Esophagus muscularis mucosa (tissue), 4 donors: ENCODE measurements at regions not wholly inside any gene's neighbourhood (a gene's known extent, or its start where the extent isn't known, plus 50 kb on each side); places are given as distances from the start of the nearest gene placed in this dataset.

ENCODE experiments used
- DNase-seq: peaks from one replicate; pipeline ENCODE4 v3.0.0-alpha.2; 2017; ENCODE audit errors: extremely low spot score
- H3K27ac ChIP-seq, 4 donors: fragments of 200-600 bp; sonication (generic); replicated peaks in 1 of 4; 1 replicate in 3 of 4; 2 replicates in 1 of 4; pipeline ENCODE4 v1.5.1; 2016 to 2019; ENCODE audit warnings: mild to moderate bottlenecking in 1 of 4
- H3K27me3 ChIP-seq, 4 donors: fragments of 200-600 bp; sonication (generic); one replicate each; pipeline versions ENCODE4 v1.5.1 to v1.6.0; 2016 to 2019
- H3K36me3 ChIP-seq, 4 donors: fragments of 200-600 bp; sonication (generic); one replicate each; pipeline ENCODE4 v1.5.1; 2016 to 2019
- H3K4me1 ChIP-seq, 4 donors: fragments of 200-600 bp; sonication (generic); one replicate each; pipeline ENCODE4 v1.5.1; 2016 to 2019
- H3K4me3 ChIP-seq, 4 donors: fragments of 200-600 bp; sonication (generic); 1 replicate in 2 of 4; 2 replicates in 2 of 4; pipeline ENCODE4 v1.5.1; 2016 to 2019; ENCODE audit warnings: mild to moderate bottlenecking in 4 of 4, moderate library complexity in 1 of 4
- H3K9me3 ChIP-seq, 4 donors: fragments of 200-600 bp; sonication (generic); 1 replicate in 3 of 4; 2 replicates in 1 of 4; pipeline ENCODE4 v1.5.1; 2016 to 2019
- EP300 ChIP-seq: sonication (generic); formaldehyde crosslinking; IDR thresholded peaks from one replicate; pipeline ENCODE4 v1.6.1; 2017; ENCODE audit warnings: antibody characterized with exemption
- POLR2A ChIP-seq: fragments of 450-650 bp; IDR thresholded peaks from one replicate; pipeline ENCODE4 v1.6.1; 2017; ENCODE audit warnings: antibody characterized with exemption, moderate library complexity, mild to moderate bottlenecking, low read depth
- POLR2AphosphoS5 ChIP-seq, 2 donors: sonication (generic); formaldehyde crosslinking; IDR thresholded peaks; one replicate each; pipeline ENCODE4 v1.6.1; 2017; ENCODE audit warnings: antibody characterized with exemption in 2 of 2
- WGBS: methylation state at CpG from one replicate; pipeline ENCODE4 v1.1.5; 2018; 5-methylcytosine and 5-hydroxymethylcytosine counted together
- intact Hi-C: fragments of 100-400 bp; cut with DNase I; formaldehyde crosslinking; loops from one replicate; pipeline ENCODE4 v1.15.1; 2023
- TF ChIP-seq, protein P1 (sequence below), 3 experiments: fragments of 200-600 bp in 2 of 3; fragments of 450-650 bp in 1 of 3; sonication (generic) in 2 of 3; IDR thresholded peaks; one replicate each; pipeline ENCODE4 v1.5.1; 2017 to 2019; ENCODE audit warnings: antibody characterized with exemption in 3 of 3, mild to moderate bottlenecking in 2 of 3, moderate library complexity in 1 of 3

DNA sequence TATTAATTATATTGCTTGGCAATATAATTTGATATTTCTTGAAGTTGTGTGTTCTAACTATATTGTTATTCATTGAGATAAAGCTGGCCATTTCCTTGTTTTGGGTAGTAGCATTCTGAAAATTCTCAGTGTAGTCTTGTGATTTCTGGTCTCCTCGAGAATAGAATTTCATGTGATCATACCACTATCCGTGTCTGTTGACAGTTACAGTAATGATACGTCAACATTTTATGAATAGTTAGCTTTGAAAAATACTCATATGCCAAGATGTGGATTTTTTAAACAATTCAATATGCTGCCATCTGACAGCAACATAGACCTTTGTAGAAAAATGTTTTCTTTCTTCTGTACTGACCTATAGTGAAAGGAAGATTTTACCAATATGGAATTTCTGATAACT lies 723.7 kb upstream of the SLC35B3 start:
- 77% methylated on average over 3 of the region's 3 CpGs for WGBS
- no peak for TF ChIP-seq POLR2A
- TF ChIP-seq, protein P1, sequence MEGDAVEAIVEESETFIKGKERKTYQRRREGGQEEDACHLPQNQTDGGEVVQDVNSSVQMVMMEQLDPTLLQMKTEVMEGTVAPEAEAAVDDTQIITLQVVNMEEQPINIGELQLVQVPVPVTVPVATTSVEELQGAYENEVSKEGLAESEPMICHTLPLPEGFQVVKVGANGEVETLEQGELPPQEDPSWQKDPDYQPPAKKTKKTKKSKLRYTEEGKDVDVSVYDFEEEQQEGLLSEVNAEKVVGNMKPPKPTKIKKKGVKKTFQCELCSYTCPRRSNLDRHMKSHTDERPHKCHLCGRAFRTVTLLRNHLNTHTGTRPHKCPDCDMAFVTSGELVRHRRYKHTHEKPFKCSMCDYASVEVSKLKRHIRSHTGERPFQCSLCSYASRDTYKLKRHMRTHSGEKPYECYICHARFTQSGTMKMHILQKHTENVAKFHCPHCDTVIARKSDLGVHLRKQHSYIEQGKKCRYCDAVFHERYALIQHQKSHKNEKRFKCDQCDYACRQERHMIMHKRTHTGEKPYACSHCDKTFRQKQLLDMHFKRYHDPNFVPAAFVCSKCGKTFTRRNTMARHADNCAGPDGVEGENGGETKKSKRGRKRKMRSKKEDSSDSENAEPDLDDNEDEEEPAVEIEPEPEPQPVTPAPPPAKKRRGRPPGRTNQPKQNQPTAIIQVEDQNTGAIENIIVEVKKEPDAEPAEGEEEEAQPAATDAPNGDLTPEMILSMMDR (IDR thresholded peaks at IDR 0.05) = no peak
- TF ChIP-seq EP300 = no peak
- no peak for TF ChIP-seq POLR2AphosphoS5 (IDR thresholded peaks at IDR 0.05)

DNA sequence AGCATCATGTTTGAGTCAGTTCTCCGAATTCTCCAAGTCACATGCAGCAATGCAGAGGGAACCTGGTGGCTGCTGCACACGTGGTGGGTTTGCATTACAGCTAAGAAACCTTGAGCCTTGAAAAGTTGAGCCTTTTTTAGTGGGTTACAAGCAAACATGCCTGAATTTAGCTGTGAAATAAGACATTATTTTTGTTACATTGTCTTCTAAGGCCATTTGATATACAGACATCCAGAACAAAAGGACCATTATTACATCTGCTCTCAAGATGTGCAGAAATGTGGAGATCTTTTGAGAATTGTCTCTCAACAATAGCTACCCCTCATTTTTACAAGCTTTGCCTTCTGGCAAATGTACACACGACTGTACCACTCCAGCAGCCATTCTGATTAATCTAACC lies 720.5 kb upstream of the SLC35B3 start:
- Histone ChIP-seq H3K27me3 (no peaks in the 10 kb centered on the region), H3K4me3 (no peak overlapping the region), H3K9me3 (no peaks in the 10 kb centered on the region), H3K27ac (no peak overlapping the region), H3K36me3 (no peaks in the 10 kb centered on the region), H3K4me1 (no peaks in the 10 kb centered on the region)
- intact Hi-C loops = no loop called here
- 65% methylated on average over 3 of the region's 3 CpGs for WGBS
- no peak for TF ChIP-seq POLR2AphosphoS5 (IDR thresholded peaks at IDR 0.05)
- DNase-seq = no peak

More for the DNA sequence above, 723.7 kb upstream of the SLC35B3 start:
- no peak for DNase-seq
- peaks cover 0 to 9% (median 7%) of the 10 kb centered on the region in 4 donors for H3K9me3 ChIP-seq
- intact Hi-C loops = no loop called here
- H3K27ac ChIP-seq = no peak overlapping the region
- no peaks in the 10 kb centered on the region for H3K27me3 ChIP-seq
- no peak overlapping the region for H3K4me3 ChIP-seq
- no peaks in the 10 kb centered on the region for H3K4me1 ChIP-seq
- no peaks in the 10 kb centered on the region for H3K36me3 ChIP-seq

DNA sequence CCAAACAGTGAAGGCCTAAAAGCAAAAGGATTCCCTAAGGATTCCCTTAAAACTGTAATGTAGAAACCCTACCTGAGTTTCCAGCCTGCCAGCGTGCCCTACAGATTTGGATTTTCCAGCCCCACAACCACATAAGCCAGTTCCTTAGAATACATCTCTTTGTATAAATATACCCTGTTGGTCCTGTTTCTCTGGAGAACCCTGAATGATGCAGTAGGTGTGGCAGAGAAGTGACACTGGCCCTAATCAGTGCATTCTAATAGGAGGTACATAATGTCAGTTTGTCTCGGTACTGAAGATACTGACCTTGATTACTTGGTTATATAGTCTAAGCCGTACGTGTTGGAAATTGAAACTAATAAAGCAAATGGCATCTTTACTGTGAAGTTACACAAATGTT lies 707.8 kb upstream of the SLC35B3 start:
- Histone ChIP-seq H3K27me3 (no peaks in the 10 kb centered on the region), H3K36me3 (no peaks in the 10 kb centered on the region), H3K4me1 (peaks cover 0 to 14% (median 10%) of the 10 kb centered on the region in 4 donors), H3K27ac (no peak overlapping the region), H3K4me3 (no peak overlapping the region), H3K9me3 (peaks cover 0 to 4% (median 0%) of the 10 kb centered on the region in 4 donors)
- no peak for TF ChIP-seq POLR2A
- TF ChIP-seq EP300 = no peak
- TF ChIP-seq, protein P1 (IDR thresholded peaks at IDR 0.05) = no peak
- TF ChIP-seq POLR2AphosphoS5 (IDR thresholded peaks at IDR 0.05) = no peak
- DNase-seq = no peak
- WGBS = 87% methylated on average over 4 of the region's 4 CpGs
- intact Hi-C loops = no loop called here

DNA sequence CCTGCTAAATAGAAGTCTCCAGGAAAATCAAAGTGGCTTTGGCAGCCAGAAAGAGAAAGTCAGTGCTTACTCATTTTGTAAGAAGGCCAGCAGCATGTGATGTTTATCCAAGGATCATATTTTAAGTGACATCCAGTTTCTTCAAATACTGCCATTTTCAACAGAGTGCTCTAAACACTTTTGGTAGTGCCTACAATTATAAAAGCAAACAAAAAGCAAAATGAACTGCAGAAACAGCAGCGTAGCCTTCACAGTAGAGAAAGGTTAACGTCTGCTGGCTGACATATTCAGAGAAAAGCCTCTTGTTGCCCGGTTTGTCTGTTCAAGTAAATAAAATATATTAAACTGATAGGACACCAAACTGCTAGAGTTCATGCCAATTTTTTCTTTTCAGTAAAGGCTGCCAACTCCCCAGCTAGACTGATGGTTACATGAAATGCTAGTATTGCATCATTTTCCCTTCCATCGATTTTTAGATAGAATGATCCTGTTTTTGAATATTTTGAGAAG lies 705.7 kb upstream of the SLC35B3 start:
- intact Hi-C loops = no loop called here
- Histone ChIP-seq H3K9me3 (peaks cover 0 to 4% (median 0%) of the 10 kb centered on the region in 4 donors), H3K27me3 (no peaks in the 10 kb centered on the region), H3K36me3 (no peaks in the 10 kb centered on the region), H3K4me1 (peaks cover 0 to 14% (median 10%) of the 10 kb centered on the region in 4 donors), H3K27ac (no peak overlapping the region), H3K4me3 (no peak overlapping the region)
- 41% methylated on average over 4 of the region's 4 CpGs for WGBS
- no peak for DNase-seq
- no peak for TF ChIP-seq POLR2AphosphoS5 (IDR thresholded peaks at IDR 0.05)
- TF ChIP-seq POLR2A = no peak
- TF ChIP-seq, protein P1 (IDR thresholded peaks at IDR 0.05) = no peak
- no peak for TF ChIP-seq EP300

DNA sequence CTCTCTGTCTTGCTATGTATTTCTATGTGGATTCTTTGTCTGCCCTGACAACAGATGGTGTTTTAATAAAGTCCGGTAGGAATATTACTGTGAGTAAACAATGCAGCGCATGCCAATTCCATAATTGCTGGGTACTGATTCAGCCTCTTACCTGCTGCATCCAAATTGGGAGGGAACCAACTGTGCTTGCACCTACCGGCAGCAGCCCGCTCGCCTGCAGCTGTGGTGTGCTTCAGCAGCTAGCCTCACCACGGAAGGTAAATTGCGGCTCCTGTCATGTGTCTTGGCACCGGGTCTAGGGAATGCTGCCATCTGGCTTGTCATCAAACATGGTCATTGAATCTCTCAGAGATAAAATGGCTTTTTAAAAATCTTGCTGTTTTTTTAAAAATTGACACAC lies 704.8 kb upstream of the SLC35B3 start:
- H3K27ac ChIP-seq = no peak overlapping the region
- 46% methylated on average over 8 of the region's 8 CpGs for WGBS
- peaks cover 0 to 14% (median 10%) of the 10 kb centered on the region in 4 donors for H3K4me1 ChIP-seq
- H3K27me3 ChIP-seq = no peaks in the 10 kb centered on the region
- H3K9me3 ChIP-seq = peaks cover 0 to 4% (median 0%) of the 10 kb centered on the region in 4 donors
- no peak for DNase-seq
- H3K36me3 ChIP-seq = no peaks in the 10 kb centered on the region
- TF ChIP-seq EP300 (no peak), POLR2AphosphoS5 (IDR thresholded peaks at IDR 0.05) (no peak), POLR2A (no peak)
- no peak overlapping the region for H3K4me3 ChIP-seq
- intact Hi-C loops = no loop called here

DNA sequence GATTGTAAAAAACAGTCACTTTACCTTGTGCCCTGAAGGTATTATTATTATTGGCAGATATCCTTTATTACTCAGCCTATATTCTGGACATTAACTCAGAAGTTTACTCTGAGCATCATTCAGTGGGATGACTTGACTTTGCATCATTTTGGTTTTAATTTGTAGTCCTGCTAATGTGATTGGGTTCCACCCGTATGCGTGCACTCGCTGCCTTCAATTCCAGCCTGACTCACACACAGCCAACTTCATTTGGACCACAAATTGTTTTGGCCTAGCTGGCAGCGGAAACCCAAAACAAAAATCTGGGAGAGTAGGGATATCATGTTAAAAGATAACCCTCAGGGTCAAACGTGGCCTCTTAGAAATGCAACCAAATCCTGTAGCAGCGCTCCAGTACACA lies 704.4 kb upstream of the SLC35B3 start:
- Histone ChIP-seq H3K36me3 (no peaks in the 10 kb centered on the region), H3K9me3 (peaks cover 0 to 4% (median 0%) of the 10 kb centered on the region in 4 donors), H3K27ac (no peak overlapping the region), H3K4me1 (peaks cover 0 to 14% (median 10%) of the 10 kb centered on the region in 4 donors), H3K4me3 (no peak overlapping the region), H3K27me3 (no peaks in the 10 kb centered on the region)
- no peak for DNase-seq
- 66% methylated on average over 6 of the region's 6 CpGs for WGBS
- intact Hi-C loops = no loop called here
- TF ChIP-seq POLR2A = no peak
- TF ChIP-seq POLR2AphosphoS5 (IDR thresholded peaks at IDR 0.05) = no peak
- no peak for TF ChIP-seq EP300
